AG09319 (cell line): ENCODE measurements at regions not wholly inside any gene's neighbourhood (a gene's known extent, or its start where the extent isn't known, plus 50 kb on each side); places are given as distances from the start of the nearest gene placed in this dataset.

Source experiments
- DNase-seq: peaks from one replicate; pipeline ENCODE4 v3.0.0-alpha.2; 2010; ENCODE audit warnings: low read depth; ENCODE audit errors: extremely low read depth
- TF ChIP-seq, protein P1 (sequence below): IDR thresholded peaks from 2 replicates; pipeline ENCODE4 v1.5.1; 2011; ENCODE audit warnings: low read depth, mild to moderate bottlenecking, inconsistent platforms, low read length, moderate library complexity

DNA sequence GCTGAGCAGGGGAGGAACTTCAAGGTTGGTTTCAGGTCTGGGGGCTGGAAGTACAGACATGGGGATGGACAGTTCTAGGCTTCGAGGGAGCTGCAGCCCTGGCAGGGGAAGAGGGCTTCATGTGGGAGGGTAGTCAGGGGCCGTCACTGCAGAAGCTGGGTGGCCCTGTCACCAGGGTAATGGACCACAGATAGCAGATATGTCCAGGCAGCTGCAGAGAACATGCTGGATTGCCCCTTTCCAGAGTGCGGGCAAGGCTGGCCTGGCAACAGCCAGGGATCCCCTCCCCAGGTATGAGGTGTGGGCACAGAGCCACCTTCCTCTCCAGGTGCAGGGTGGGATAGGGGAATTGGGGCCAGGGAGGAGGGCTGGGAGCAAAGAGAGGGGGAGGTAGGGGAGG is 206.5 kb downstream of the GADD45G start:
- TF ChIP-seq, protein P1, sequence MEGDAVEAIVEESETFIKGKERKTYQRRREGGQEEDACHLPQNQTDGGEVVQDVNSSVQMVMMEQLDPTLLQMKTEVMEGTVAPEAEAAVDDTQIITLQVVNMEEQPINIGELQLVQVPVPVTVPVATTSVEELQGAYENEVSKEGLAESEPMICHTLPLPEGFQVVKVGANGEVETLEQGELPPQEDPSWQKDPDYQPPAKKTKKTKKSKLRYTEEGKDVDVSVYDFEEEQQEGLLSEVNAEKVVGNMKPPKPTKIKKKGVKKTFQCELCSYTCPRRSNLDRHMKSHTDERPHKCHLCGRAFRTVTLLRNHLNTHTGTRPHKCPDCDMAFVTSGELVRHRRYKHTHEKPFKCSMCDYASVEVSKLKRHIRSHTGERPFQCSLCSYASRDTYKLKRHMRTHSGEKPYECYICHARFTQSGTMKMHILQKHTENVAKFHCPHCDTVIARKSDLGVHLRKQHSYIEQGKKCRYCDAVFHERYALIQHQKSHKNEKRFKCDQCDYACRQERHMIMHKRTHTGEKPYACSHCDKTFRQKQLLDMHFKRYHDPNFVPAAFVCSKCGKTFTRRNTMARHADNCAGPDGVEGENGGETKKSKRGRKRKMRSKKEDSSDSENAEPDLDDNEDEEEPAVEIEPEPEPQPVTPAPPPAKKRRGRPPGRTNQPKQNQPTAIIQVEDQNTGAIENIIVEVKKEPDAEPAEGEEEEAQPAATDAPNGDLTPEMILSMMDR, result no peak

DNA sequence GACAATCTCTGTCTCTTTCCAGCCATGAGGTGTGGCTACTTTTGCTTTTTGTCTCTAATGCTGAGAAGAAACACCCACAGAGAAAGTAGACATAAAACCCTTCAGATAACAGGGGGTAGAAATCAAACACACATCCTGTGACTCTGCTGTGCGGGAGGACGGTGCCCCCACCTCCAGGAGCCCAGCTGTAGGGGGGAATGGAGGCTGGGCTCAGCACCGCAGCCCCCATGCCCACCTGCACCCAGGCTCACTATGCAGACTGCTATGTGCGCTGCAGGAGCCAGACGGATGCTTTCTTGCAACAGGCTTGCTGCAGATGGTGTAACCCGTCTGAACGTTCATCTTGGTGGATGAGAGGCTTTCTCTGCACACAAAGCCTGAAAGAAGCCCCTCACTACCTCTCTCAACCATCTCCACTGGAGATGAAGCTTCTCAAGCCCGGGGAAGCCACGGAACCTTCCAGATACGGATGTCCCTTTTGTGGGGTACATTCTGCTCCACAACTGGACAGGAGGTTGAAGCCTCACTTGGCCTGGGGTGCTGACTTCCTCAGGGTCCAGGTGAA is 207.2 kb downstream of the GADD45G start:
- TF ChIP-seq, protein P1, result no peak
- no peak for DNase-seq

More for the DNA sequence above, 206.5 kb downstream of the GADD45G start:
- DNase-seq, result no peak

DNA sequence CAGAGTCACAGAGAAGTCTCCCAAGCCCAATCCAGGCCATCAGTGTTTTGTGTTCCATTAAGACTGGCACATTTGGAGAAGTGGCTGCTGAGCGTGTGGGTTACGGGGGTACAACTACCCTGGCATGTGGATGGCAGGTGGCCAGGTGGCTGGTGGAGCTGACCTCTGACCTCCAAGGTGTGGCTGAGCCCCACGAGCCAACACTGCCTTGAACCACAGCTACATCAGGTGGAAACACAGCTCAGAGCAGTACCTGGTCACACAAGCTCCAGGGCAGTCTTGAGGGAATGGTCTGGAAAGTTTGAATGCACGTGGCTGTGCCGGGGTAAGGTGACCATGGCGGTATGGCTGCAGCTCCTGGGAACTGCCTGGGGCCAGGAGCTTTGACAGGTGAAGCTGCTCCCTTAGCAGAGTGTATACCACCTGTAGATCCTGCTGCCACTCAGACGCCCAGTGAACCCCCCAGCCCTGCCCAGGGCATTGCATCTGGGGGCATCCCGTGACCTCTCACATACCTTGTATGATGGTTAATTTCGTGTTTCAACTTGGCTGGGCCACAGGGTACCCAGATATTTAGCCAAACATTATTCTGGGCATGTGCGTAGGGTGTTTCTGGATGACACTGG is 207.9 kb downstream of the GADD45G start:
- TF ChIP-seq, protein P1, result no peak
- no peak for DNase-seq

DNA sequence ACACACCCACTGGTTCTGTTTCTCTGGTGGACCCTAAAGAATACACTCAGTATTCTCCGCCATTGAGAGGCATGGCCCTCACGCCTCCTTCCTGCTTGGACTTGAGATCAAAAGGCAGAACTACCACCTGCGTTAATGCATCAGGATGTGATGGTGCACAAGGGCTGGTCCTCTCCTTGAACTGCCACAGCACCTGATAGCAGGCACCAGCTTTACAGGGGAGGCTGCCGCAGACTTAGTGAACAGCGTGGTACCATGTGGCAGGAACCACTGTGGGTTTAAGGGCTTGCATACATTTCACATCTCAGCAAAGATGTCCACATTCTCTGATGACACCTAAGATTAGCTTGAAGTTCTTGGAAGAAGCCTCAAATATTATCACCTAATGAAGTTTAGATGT is 208.7 kb downstream of the GADD45G start:
- TF ChIP-seq, protein P1, result no peak
- no peak for DNase-seq

DNA sequence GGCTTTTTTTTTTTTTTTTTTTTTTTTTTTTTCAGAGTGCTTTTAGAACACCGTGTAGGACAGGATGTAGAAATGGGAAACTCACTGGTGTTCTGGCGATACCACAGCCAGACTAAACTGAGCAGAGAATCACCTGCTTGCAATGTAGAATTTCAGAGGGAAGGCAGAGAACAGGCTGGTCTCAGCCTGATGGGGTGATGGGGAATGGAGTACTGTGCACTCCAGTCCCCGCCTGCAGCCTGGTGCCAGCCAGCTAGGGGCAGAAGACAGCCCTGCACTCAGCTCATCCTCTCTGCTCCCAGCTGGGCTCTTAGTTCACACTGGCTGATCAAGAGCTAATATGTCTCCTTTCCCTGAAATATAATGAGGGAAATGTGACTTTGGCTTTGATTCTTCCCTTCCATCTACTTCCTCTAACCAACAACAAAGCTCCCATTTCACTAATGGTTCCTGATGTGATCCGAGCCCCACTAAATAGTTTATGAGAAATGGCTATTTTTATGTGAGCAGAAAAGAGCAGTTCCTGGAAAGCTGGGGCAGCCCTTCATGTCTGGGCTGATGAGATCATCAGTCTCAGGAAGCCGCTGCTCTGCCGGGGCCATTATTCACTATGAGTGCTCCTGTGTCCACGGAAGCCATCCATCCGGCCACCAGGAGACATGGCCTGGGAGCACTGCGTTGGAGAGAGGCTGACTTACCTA is 209.7 kb downstream of the GADD45G start:
- DNase-seq, result no peak
- TF ChIP-seq, protein P1, result no peak

DNA sequence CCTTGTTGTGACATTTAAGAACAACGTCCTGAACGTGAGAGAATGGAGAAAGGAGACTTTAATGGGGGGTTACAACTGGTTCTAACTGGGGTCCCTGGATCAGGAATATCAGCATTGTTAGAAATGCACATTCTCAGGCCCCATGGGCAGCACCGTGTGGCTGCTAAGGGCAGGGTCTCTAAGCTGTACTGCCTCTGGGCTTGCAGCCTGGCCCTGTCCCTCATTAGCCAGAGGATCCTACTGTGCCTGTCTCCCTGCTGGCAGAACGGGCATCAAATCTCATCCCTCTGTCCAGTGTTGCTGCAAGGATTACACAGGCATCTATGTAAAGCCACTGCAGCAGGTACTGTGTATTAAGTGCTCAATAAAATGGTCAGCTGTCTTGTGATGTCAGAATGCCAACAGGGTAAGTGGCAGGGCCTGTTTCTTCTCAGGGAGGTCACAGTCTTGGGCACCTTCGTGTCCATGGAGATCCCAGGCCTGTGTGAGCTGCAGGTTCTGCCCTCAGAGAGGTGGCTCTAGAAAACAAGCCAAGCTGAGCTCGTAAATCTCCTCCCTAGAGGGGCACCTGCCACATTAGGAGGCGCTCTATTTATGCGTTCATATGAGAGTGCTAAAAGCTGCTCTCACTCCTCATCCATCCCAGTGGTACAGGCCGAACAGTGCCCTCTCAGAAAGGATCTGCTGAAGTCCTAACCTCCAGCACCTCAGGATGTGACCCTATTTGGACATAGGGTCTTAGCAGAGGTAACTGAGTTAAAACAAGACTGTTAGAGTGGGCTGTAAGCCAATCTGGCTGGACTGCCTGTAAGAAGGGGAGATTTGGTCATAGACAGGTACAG is 210.5 kb downstream of the GADD45G start:
- DNase-seq, result no peak
- TF ChIP-seq, protein P1, result no peak
